ENCODE measurements at regions not wholly inside any gene's neighbourhood (a gene's known extent, or its start where the extent isn't known, plus 50 kb on each side); places are given as distances from the start of the nearest gene placed in this dataset.
"Not testable (repeated sequence)": the region's sequence is repeated elsewhere in the genome, so short reads cannot be mapped to it uniquely, and the experiment has no call there.

GRCh38 chr20:1752045-1752444 lies 94.5 kb upstream of the SIRPG start:
- no peak for DNase-seq

GRCh38 chr20:1748777-1749176 lies 91.2 kb upstream of the SIRPG start:
- no peak for DNase-seq

- no peak for DNase-seq
Observed at GRCh38 chr20:1747953-1748577, 90.5 kb upstream of the SIRPG start.

GRCh38 chr20:1742049-1742434 lies 84.5 kb upstream of the SIRPG start:
- not testable (repeated sequence) for DNase-seq

GRCh38 chr20:1741309-1742048 lies 83.9 kb upstream of the SIRPG start:
- DNase-seq = no peak

GRCh38 chr20:1737134-1737533 lies 79.6 kb upstream of the SIRPG start:
- DNase-seq = no peak

GRCh38 chr20:1735417-1736089 lies 78.0 kb upstream of the SIRPG start:
- DNase-seq = no peak

GRCh38 chr20:1734269-1734858 lies 76.8 kb upstream of the SIRPG start:
- peak; percentile 16 for DNase-seq

- DNase-seq = not testable (repeated sequence)
Observed at GRCh38 chr20:1731828-1732375, 74.3 kb upstream of the SIRPG start.

GRCh38 chr20:1730981-1731711 lies 73.6 kb upstream of the SIRPG start:
- not testable (repeated sequence) for DNase-seq

GRCh38 chr20:1727303-1727702 lies 69.7 kb upstream of the SIRPG start:
- DNase-seq = not testable (repeated sequence)

- no peak for DNase-seq
Observed at GRCh38 chr20:1724901-1725300, 67.3 kb upstream of the SIRPG start.

GRCh38 chr20:1722513-1723050 lies 65.0 kb upstream of the SIRPG start:
- no peak for DNase-seq

GRCh38 chr20:1721687-1722512 lies 64.3 kb upstream of the SIRPG start:
- no peak for DNase-seq

- no peak for DNase-seq
Observed at GRCh38 chr20:1720845-1721475, 63.4 kb upstream of the SIRPG start.

- DNase-seq = no peak
Observed at GRCh38 chr20:1720226-1720625, 62.6 kb upstream of the SIRPG start.

- DNase-seq = no peak
Observed at GRCh38 chr20:1718604-1719384, 61.2 kb upstream of the SIRPG start.

- no peak for DNase-seq
Observed at GRCh38 chr20:1712634-1713624, 55.4 kb upstream of the SIRPG start.
